H9 (cell line): ENCODE measurements at regions not wholly inside any gene's neighbourhood (a gene's known extent, or its start where the extent isn't known, plus 50 kb on each side); places are given as distances from the start of the nearest gene placed in this dataset.

Source experiments
- DNase-seq: peaks from one replicate; pipeline ENCODE4 v3.0.0-alpha.2; 2017
- H2AFZ ChIP-seq: one replicate; pipeline ENCODE4 v1.6.1; 2013; ENCODE audit warnings: mild to moderate bottlenecking, low read length, control low read depth, moderate library complexity
- H2AK5ac ChIP-seq: 2 replicates; pipeline ENCODE4 v1.6.1; 2013; ENCODE audit warnings: low read length, control low read depth, mixed read lengths; ENCODE audit not compliant: insufficient read length
- H2BK120ac ChIP-seq: one replicate; pipeline ENCODE4 v1.6.1; 2013; ENCODE audit warnings: low read depth, mild to moderate bottlenecking, low read length, control low read depth, inconsistent platforms; ENCODE audit not compliant: poor library complexity, severe bottlenecking
- H2BK12ac ChIP-seq: 2 replicates; pipeline ENCODE4 v1.6.1; 2013; ENCODE audit warnings: low read length, control low read depth, mixed read lengths, low read depth; ENCODE audit not compliant: insufficient read length
- H2BK15ac ChIP-seq: 2 replicates; pipeline ENCODE4 v1.6.1; 2013; ENCODE audit warnings: low read depth, low read length, control low read depth
- H2BK20ac ChIP-seq: one replicate; pipeline ENCODE4 v1.6.1; 2013; ENCODE audit warnings: low read depth, mild to moderate bottlenecking, low read length, control low read depth, inconsistent platforms; ENCODE audit not compliant: poor library complexity, severe bottlenecking
- H2BK5ac ChIP-seq: 2 replicates; pipeline ENCODE4 v1.6.1; 2013; ENCODE audit warnings: low read length, control low read depth, mixed read lengths; ENCODE audit not compliant: insufficient read length
- H3K14ac ChIP-seq: 2 replicates; pipeline ENCODE4 v1.6.1; 2013; ENCODE audit warnings: low read length, control low read depth; ENCODE audit not compliant: insufficient read depth
- H3K18ac ChIP-seq: 2 replicates; pipeline ENCODE4 v1.6.1; 2013; ENCODE audit warnings: low read depth, mild to moderate bottlenecking, mixed read lengths, low read length, control low read depth; ENCODE audit not compliant: insufficient read length
- H3K23ac ChIP-seq: 2 replicates; pipeline ENCODE4 v1.6.1; 2013; ENCODE audit warnings: low read length, control low read depth, mixed read lengths, low read depth; ENCODE audit not compliant: insufficient read length
- H3K23me2 ChIP-seq: 2 replicates; pipeline ENCODE4 v1.6.1; 2013; ENCODE audit warnings: low read depth, mild to moderate bottlenecking, mixed read lengths, low read length, control low read depth; ENCODE audit not compliant: insufficient read length, poor library complexity, severe bottlenecking
- H3K27ac ChIP-seq: 2 replicates; pipeline ENCODE4 v1.5.1; 2013; ENCODE audit warnings: low read length, control low read depth, mixed read lengths, low read depth; ENCODE audit not compliant: insufficient read length
- H3K27me3 ChIP-seq: 2 replicates; pipeline ENCODE4 v1.6.1; 2013; ENCODE audit warnings: low read length, control low read depth, inconsistent platforms; ENCODE audit not compliant: insufficient read depth
- H3K4ac ChIP-seq: 2 replicates; pipeline ENCODE4 v1.6.1; 2013; ENCODE audit warnings: low read depth, mild to moderate bottlenecking, control low read depth, inconsistent platforms, low read length, moderate library complexity
- H3K4me1 ChIP-seq: 2 replicates; pipeline ENCODE4 v1.6.1; 2013; ENCODE audit warnings: low read length, control low read depth, inconsistent platforms; ENCODE audit not compliant: insufficient read depth
- H3K4me2 ChIP-seq: 2 replicates; pipeline ENCODE4 v1.6.1; 2013; ENCODE audit warnings: low read length, control low read depth, mixed read lengths; ENCODE audit not compliant: insufficient read length, insufficient read depth
- H3K56ac ChIP-seq: 2 replicates; pipeline ENCODE4 v1.6.1; 2013; ENCODE audit warnings: low read depth, mild to moderate bottlenecking, mixed read lengths, low read length, control low read depth; ENCODE audit not compliant: insufficient read length
- H3K79me1 ChIP-seq: 2 replicates; pipeline ENCODE4 v1.6.1; 2013; ENCODE audit warnings: low read depth, mild to moderate bottlenecking, moderate library complexity, low read length, control low read depth, inconsistent platforms; ENCODE audit not compliant: insufficient read depth, poor library complexity, severe bottlenecking
- H3K79me2 ChIP-seq: 2 replicates; pipeline ENCODE4 v1.6.1; 2013; ENCODE audit warnings: low read length, control low read depth, inconsistent platforms; ENCODE audit not compliant: insufficient read depth
- H3K9ac ChIP-seq: 2 replicates; pipeline ENCODE4 v1.6.1; 2013; ENCODE audit warnings: low read length, control low read depth, mixed read lengths; ENCODE audit not compliant: insufficient read length; ENCODE audit errors: extremely low read depth
- H3K9me3 ChIP-seq: one replicate; pipeline ENCODE4 v1.6.1; 2013; ENCODE audit warnings: low read depth, low read length, inconsistent platforms; ENCODE audit not compliant: control insufficient read depth
- H3T11ph ChIP-seq: one replicate; pipeline ENCODE4 v1.6.1; 2013; ENCODE audit warnings: mild to moderate bottlenecking, low read length, control low read depth, inconsistent platforms
- H4K20me1 ChIP-seq: one replicate; pipeline ENCODE4 v1.6.1; 2013; ENCODE audit not compliant: control insufficient read depth, insufficient read length, insufficient read depth
- H4K5ac ChIP-seq: 2 replicates; pipeline ENCODE4 v1.6.1; 2013; ENCODE audit warnings: low read depth, mild to moderate bottlenecking, mixed read lengths, low read length, control low read depth; ENCODE audit not compliant: insufficient read length
- H4K8ac ChIP-seq: replicated peaks from 2 replicates; pipeline ENCODE4 v1.6.1; 2013; ENCODE audit warnings: low read length, control low read depth, mixed read lengths, low read depth; ENCODE audit not compliant: insufficient read length
- H4K91ac ChIP-seq: 2 replicates; pipeline ENCODE4 v1.6.1; 2013; ENCODE audit warnings: low read depth, mild to moderate bottlenecking, moderate library complexity, mixed read lengths, low read length, control low read depth; ENCODE audit not compliant: insufficient read length
- H3K27ac Mint-ChIP-seq, 3 experiments: 2 replicates in 2 of 3; 3 replicates in 1 of 3; pipeline ENCODE4 v1.8.0; 2020 to 2021; ENCODE audit warnings: mixed read lengths in 3 of 3, mild to moderate bottlenecking in 1 of 3, moderate library complexity in 1 of 3
- H3K27me3 Mint-ChIP-seq: 2 replicates; pipeline ENCODE4 v1.8.0; 2021; ENCODE audit warnings: low read depth, mild to moderate bottlenecking, moderate library complexity, mixed read lengths
- H3K36me3 Mint-ChIP-seq, 3 experiments: 2 replicates in 2 of 3; 3 replicates in 1 of 3; pipeline ENCODE4 v1.8.0; 2020 to 2021; ENCODE audit warnings: low read depth in 3 of 3, mixed read lengths in 3 of 3; ENCODE audit not compliant: insufficient read depth in 1 of 3
- H3K4me1 Mint-ChIP-seq, 2 experiments: 2 replicates each; pipeline ENCODE4 v1.8.0; 2020; ENCODE audit warnings: mixed read lengths in 2 of 2
- H3K4me3 Mint-ChIP-seq, 2 experiments: 2 replicates in 1 of 2; 3 replicates in 1 of 2; pipeline ENCODE4 v1.8.0; 2020 to 2021; ENCODE audit warnings: mild to moderate bottlenecking in 2 of 2, mixed read lengths in 2 of 2, moderate library complexity in 1 of 2
- H3K9me3 Mint-ChIP-seq, 2 experiments: 2 replicates in 1 of 2; 3 replicates in 1 of 2; pipeline ENCODE4 v1.8.0; 2020; ENCODE audit warnings: mild to moderate bottlenecking in 2 of 2, mixed read lengths in 2 of 2, moderate library complexity in 1 of 2
- WGBS: extraction: QIAGEN DNeasy Blood & Tissue Kit; methylation state at CpG from one replicate; pipeline ENCODE4 v1.1.7; 2013; ENCODE audit warnings: missing lambda C conversion rate, low lambda C conversion rate, mixed read lengths; ENCODE audit not compliant: insufficient read length; ENCODE audit errors: extremely low coverage; 5-methylcytosine and 5-hydroxymethylcytosine counted together
- TF ChIP-seq, protein P1 (sequence below): fragments of 200-600 bp; sonication (generic); conservative IDR thresholded peaks from 3 replicates; pipeline ENCODE4 v1.8.0; 2021; ENCODE audit warnings: antibody characterized with exemption, mild to moderate bottlenecking

DNA sequence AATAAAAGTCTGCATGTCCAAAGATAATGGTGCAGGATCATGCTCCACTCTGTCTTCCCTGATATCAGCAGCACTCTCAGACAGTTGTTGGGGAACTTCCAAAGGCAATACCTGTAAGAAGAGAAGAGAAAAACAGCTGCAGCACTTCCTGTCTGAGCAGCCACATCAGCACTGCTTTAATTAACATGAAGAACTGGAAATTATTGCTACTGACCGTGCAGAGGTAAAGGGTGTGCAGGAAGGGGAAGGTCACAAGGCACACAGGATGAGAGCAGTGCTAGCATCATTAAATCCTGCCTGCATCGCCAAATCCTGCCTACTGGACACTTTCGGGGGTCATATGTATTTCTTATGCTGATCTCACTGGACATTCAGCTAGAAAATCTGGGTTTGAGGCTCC lies 379.0 kb downstream of the LMX1A start:
- no peak overlapping the region for H2AFZ ChIP-seq
- no peaks in the 10 kb centered on the region for H3K27me3 ChIP-seq
- no peak overlapping the region for H3K9ac ChIP-seq
- H2BK120ac ChIP-seq = no peak overlapping the region
- H3K4me1 Mint-ChIP-seq = no peaks in the 10 kb centered on the region; a peak in 1 of 4 replicates
- no peak overlapping the region for H2BK5ac ChIP-seq
- DNase-seq = no peak
- H3K36me3 Mint-ChIP-seq = no peaks in the 10 kb centered on the region
- no peaks in the 10 kb centered on the region for H3K79me2 ChIP-seq
- H3K9me3 Mint-ChIP-seq = no peaks in the 10 kb centered on the region
- no peak overlapping the region for H2AK5ac ChIP-seq
- peaks cover 39% of the 10 kb centered on the region for H3K27me3 Mint-ChIP-seq
- H3K23ac ChIP-seq = no peak overlapping the region
- no peak overlapping the region for H3K4me2 ChIP-seq
- H3K14ac ChIP-seq = no peak overlapping the region
- no peak overlapping the region for H3K56ac ChIP-seq
- H3K79me1 ChIP-seq = no peaks in the 10 kb centered on the region
- peaks cover 3% of the 10 kb centered on the region; the same call in 1 of the 2 replicates for H3K4me1 ChIP-seq
- no peak overlapping the region for H4K5ac ChIP-seq
- TF ChIP-seq, protein P1, sequence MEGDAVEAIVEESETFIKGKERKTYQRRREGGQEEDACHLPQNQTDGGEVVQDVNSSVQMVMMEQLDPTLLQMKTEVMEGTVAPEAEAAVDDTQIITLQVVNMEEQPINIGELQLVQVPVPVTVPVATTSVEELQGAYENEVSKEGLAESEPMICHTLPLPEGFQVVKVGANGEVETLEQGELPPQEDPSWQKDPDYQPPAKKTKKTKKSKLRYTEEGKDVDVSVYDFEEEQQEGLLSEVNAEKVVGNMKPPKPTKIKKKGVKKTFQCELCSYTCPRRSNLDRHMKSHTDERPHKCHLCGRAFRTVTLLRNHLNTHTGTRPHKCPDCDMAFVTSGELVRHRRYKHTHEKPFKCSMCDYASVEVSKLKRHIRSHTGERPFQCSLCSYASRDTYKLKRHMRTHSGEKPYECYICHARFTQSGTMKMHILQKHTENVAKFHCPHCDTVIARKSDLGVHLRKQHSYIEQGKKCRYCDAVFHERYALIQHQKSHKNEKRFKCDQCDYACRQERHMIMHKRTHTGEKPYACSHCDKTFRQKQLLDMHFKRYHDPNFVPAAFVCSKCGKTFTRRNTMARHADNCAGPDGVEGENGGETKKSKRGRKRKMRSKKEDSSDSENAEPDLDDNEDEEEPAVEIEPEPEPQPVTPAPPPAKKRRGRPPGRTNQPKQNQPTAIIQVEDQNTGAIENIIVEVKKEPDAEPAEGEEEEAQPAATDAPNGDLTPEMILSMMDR = no peak
- no peak overlapping the region for H3K4ac ChIP-seq
- no peak overlapping the region for H4K91ac ChIP-seq
- no peak overlapping the region for H2BK20ac ChIP-seq
- no peak overlapping the region for H4K8ac ChIP-seq
- no peak overlapping the region for H2BK15ac ChIP-seq
- no peaks in the 10 kb centered on the region for H3K9me3 ChIP-seq
- H2BK12ac ChIP-seq = no peak overlapping the region
- no peak overlapping the region for H3K18ac ChIP-seq
- H4K20me1 ChIP-seq = no peaks in the 10 kb centered on the region
- H3K23me2 ChIP-seq = no peaks in the 10 kb centered on the region
- no peak overlapping the region for H3K4me3 Mint-ChIP-seq
- WGBS = no CpG with 5 or more reads among the region's 3 CpGs
- H3K27ac Mint-ChIP-seq = no peak overlapping the region
- no peak overlapping the region for H3T11ph ChIP-seq
- no peak overlapping the region for H3K27ac ChIP-seq
